D721Med (cell line): ENCODE measurements at regions not wholly inside any gene's neighbourhood (a gene's known extent, or its start where the extent isn't known, plus 50 kb on each side); places are given as distances from the start of the nearest gene placed in this dataset.
"Not testable (repeated sequence)": the region's sequence is repeated elsewhere in the genome, so short reads cannot be mapped to it uniquely, and the experiment has no call there.

Experiments used
- DNase-seq: peaks from one replicate; pipeline ENCODE4 v3.0.0; 2011; ENCODE audit warnings: low spot score; ENCODE audit not compliant: insufficient read length
- FAIRE-seq: peaks from 2 replicates; lab custom pipeline; 2011; peaks lifted over from hg19 to GRCh38; lab: Jason Lieb, UNC
- CTCF ChIP-seq: IDR thresholded peaks from 2 replicates; pipeline ENCODE4 v1.5.1; 2012; ENCODE audit warnings: mild to moderate bottlenecking, control low read depth; ENCODE audit not compliant: insufficient read depth; ENCODE audit errors: missing control alignments

DNA sequence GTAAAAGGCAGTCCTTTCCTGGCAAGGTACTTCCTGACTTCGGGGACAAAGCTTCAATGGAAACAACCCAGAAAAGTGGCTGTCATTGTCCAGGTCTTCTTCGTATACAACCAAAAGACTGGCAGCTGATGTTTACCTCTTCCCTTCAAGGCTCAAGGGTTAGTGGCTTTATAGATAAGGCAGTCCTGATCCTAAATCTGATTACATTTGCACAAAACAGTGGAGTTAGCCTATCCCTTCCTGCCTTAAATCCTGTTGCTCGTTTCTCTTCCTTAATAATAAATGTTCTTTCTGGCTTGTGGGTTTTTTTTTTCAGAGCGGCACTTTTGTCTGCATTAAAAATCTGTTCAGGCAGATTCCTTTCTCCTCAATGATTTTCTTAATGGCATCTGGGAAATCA, 169.3 kb upstream of the KCTD3 start:
- DNase-seq (no peak), FAIRE-seq (peak; percentile 56)
- no peak for TF ChIP-seq CTCF

DNA sequence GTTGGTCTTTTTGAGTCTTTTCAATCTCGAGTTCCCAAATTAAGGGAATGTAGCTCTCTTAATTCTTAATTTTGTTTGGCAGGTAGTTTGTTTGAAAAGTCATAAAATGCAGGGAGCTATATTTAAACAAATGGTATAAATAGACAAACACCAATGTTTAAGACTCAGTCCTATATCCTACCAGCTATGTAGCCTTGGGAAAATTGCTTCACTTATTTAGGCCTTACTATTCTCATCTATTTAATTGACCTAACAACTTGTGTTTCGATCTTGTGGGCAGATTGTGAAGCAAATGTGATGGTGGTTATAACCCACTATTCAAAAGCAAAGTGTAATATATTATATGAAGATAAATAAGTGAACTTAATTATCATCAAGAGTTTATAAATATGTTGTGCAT, 167.3 kb upstream of the KCTD3 start:
- no peak for DNase-seq
- FAIRE-seq = peak; percentile 38
- TF ChIP-seq CTCF = no peak

GRCh38 chr1:215400741-215401140, 166.4 kb upstream of the KCTD3 start:
- FAIRE-seq (no peak), DNase-seq (no peak)
- TF ChIP-seq CTCF = no peak

DNA sequence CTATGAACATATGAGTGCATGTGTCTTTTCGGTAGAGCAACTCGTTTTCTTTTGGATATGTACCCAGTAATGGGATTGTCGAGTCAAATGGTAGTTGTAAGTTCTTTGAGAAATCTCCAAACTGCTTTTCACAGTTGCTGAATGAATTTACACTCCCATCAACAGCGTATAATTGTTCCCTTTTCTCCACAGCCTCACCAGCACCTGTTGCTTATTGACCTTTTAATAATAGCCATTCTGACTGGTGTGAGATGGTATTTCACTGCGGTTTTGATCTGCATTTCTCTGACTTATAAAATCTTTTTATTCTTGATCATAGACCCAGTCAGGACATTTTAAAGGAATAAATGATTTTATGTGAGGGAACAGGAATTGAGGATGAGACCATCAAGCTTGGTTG, 165.0 kb upstream of the KCTD3 start:
- FAIRE-seq = peak; percentile 87
- TF ChIP-seq CTCF = no peak
- DNase-seq = no peak

GRCh38 chr1:215405211-215405610, 161.9 kb upstream of the KCTD3 start:
- TF ChIP-seq CTCF = no peak
- DNase-seq (no peak), FAIRE-seq (no peak)

- no peak for TF ChIP-seq CTCF
- FAIRE-seq (no peak), DNase-seq (no peak)
These were observed 160.2 kb upstream of the KCTD3 start for GRCh38 chr1:215406927-215407326.

- DNase-seq (no peak), FAIRE-seq (no peak)
- no peak for TF ChIP-seq CTCF
These were observed 159.5 kb upstream of the KCTD3 start for GRCh38 chr1:215407575-215407974.

DNA sequence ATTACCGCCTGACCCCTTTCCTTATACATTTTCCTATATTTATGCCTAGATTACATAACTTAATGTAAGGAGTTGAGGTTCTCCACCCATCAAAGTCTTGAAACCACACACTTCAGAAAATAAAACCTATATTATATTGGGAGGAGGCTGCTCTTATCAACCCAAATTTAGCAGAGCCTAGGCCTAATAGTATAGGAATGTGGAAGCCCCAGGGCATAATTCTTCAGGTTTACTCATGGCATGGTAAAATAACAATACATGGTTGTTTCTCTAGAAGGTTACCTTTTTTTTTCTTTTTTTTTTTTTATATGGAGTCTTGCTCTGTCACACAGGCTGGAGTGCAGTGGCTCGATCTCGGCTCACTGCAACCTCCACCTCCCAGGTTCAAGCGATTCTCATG, 157.6 kb upstream of the KCTD3 start:
- FAIRE-seq = not testable (repeated sequence)

DNA sequence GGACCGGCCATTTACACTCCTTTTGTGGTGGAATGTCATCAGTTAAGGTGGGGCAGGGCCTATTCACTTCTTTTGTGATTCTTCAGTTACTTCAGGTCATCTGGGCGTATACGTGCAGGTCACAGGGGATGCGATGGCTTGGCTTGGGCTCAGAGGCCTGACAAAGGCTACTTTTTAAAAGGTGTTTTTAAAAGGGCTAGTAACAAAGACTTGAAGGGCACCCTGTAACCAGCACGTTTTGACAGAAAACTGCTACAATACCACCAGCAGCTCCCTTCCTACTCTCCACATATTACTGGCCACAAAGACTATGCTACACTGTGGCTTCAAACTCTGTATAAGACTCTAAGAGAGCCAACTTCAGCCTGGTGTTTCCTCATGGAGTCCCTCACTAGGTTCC, 151.6 kb upstream of the KCTD3 start:
- not testable (repeated sequence) for FAIRE-seq, DNase-seq

More for the DNA sequence above, 157.6 kb upstream of the KCTD3 start:
- not testable (repeated sequence) for DNase-seq
